ENCODE measurements at regions not wholly inside any gene's neighbourhood (a gene's known extent, or its start where the extent isn't known, plus 50 kb on each side); places are given as distances from the start of the nearest gene placed in this dataset.

GRCh38 chr3:178201714-178202113, 334.5 kb upstream of the KCNMB2 start:
- TF ChIP-seq, protein P1, sequence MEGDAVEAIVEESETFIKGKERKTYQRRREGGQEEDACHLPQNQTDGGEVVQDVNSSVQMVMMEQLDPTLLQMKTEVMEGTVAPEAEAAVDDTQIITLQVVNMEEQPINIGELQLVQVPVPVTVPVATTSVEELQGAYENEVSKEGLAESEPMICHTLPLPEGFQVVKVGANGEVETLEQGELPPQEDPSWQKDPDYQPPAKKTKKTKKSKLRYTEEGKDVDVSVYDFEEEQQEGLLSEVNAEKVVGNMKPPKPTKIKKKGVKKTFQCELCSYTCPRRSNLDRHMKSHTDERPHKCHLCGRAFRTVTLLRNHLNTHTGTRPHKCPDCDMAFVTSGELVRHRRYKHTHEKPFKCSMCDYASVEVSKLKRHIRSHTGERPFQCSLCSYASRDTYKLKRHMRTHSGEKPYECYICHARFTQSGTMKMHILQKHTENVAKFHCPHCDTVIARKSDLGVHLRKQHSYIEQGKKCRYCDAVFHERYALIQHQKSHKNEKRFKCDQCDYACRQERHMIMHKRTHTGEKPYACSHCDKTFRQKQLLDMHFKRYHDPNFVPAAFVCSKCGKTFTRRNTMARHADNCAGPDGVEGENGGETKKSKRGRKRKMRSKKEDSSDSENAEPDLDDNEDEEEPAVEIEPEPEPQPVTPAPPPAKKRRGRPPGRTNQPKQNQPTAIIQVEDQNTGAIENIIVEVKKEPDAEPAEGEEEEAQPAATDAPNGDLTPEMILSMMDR (IDR thresholded peaks at IDR 0.05; ENCODE audit: extremely low read depth, low read depth, low read length), result no peak
- no peak for DNase-seq (ENCODE audit: insufficient read length, low spot score, missing footprints)
- no peak overlapping the region for H3K4me2 ChIP-seq (ENCODE audit: insufficient read depth, low read length)
- H3K4me1 ChIP-seq (ENCODE audit: insufficient read depth, low read length), result peaks cover 18% of the 10 kb centered on the region
- H4K20me1 ChIP-seq (ENCODE audit: insufficient read depth, low read length), result no peaks in the 10 kb centered on the region
- no peaks in the 10 kb centered on the region for H3K79me2 ChIP-seq (ENCODE audit: insufficient read depth, low read length)
- H3K27ac ChIP-seq (ENCODE audit: low read depth, low read length), result no peak overlapping the region
- H3K36me3 ChIP-seq (ENCODE audit: insufficient read depth, low read length), result no peaks in the 10 kb centered on the region
- no peaks in the 10 kb centered on the region for H3K27me3 ChIP-seq (ENCODE audit: insufficient read depth, low read length)
- H3K4me3 ChIP-seq (ENCODE audit: insufficient read depth, low read length), result no peak overlapping the region
- H3K9me3 ChIP-seq (ENCODE audit: low read depth, low read length), result no peaks in the 10 kb centered on the region
- H2AFZ ChIP-seq (ENCODE audit: low read length), result no peak overlapping the region

GRCh38 chr3:178202194-178202593, 334.0 kb upstream of the KCNMB2 start:
- H3K27ac ChIP-seq (ENCODE audit: low read depth, low read length), result no peak overlapping the region
- no peak overlapping the region for H3K4me2 ChIP-seq (ENCODE audit: insufficient read depth, low read length)
- TF ChIP-seq, protein P1 (IDR thresholded peaks at IDR 0.05; ENCODE audit: extremely low read depth, low read depth, low read length), result no peak
- H3K79me2 ChIP-seq (ENCODE audit: insufficient read depth, low read length), result no peaks in the 10 kb centered on the region
- no peaks in the 10 kb centered on the region for H3K36me3 ChIP-seq (ENCODE audit: insufficient read depth, low read length)
- H3K27me3 ChIP-seq (ENCODE audit: insufficient read depth, low read length), result no peaks in the 10 kb centered on the region
- DNase-seq (ENCODE audit: insufficient read length, low spot score, missing footprints), result no peak
- no peak overlapping the region for H3K4me3 ChIP-seq (ENCODE audit: insufficient read depth, low read length)
- H3K4me1 ChIP-seq (ENCODE audit: insufficient read depth, low read length), result peaks cover 18% of the 10 kb centered on the region
- no peaks in the 10 kb centered on the region for H4K20me1 ChIP-seq (ENCODE audit: insufficient read depth, low read length)
- no peak overlapping the region for H2AFZ ChIP-seq (ENCODE audit: low read length)
- no peaks in the 10 kb centered on the region for H3K9me3 ChIP-seq (ENCODE audit: low read depth, low read length)

DNA sequence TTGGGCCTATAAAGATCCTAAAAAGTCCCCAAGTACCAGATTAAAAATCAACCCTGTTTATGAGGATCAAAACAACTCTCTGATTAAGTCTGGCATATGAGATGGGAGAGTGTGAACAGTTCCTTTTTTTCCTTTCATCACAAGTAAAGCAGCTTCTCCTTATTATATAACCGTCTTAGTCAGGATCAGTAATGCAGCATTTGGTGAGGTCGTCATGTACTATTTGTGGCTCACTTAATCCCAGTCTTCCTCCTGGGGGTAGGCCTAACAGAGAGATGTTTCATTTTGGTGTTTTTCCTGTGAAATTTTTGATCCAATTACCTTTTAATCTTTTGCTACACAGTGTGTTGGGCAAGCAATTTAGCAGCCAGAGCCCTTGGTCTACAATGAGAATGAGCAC, 333.1 kb upstream of the KCNMB2 start:
- H4K20me1 ChIP-seq (ENCODE audit: insufficient read depth, low read length), result no peaks in the 10 kb centered on the region
- peaks cover 16% of the 10 kb centered on the region for H3K4me1 ChIP-seq (ENCODE audit: insufficient read depth, low read length)
- no peaks in the 10 kb centered on the region for H3K27me3 ChIP-seq (ENCODE audit: insufficient read depth, low read length)
- H3K9me3 ChIP-seq (ENCODE audit: low read depth, low read length), result no peaks in the 10 kb centered on the region
- H3K4me3 ChIP-seq (ENCODE audit: insufficient read depth, low read length), result no peak overlapping the region
- no peak for DNase-seq (ENCODE audit: insufficient read length, low spot score, missing footprints)
- H3K4me2 ChIP-seq (ENCODE audit: insufficient read depth, low read length), result no peak overlapping the region
- H2AFZ ChIP-seq (ENCODE audit: low read length), result peak overlapping the region; percentile 22
- H3K27ac ChIP-seq (ENCODE audit: low read depth, low read length), result peak overlapping the region; percentile 40
- H3K79me2 ChIP-seq (ENCODE audit: insufficient read depth, low read length), result no peaks in the 10 kb centered on the region
- H3K36me3 ChIP-seq (ENCODE audit: insufficient read depth, low read length), result no peaks in the 10 kb centered on the region
- TF ChIP-seq, protein P1 (IDR thresholded peaks at IDR 0.05; ENCODE audit: extremely low read depth, low read depth, low read length), result no peak

- H3K4me2 ChIP-seq (ENCODE audit: insufficient read depth, low read length), result no peak overlapping the region
- H3K27me3 ChIP-seq (ENCODE audit: insufficient read depth, low read length), result no peaks in the 10 kb centered on the region
- H3K36me3 ChIP-seq (ENCODE audit: insufficient read depth, low read length), result no peaks in the 10 kb centered on the region
- TF ChIP-seq, protein P1 (IDR thresholded peaks at IDR 0.05; ENCODE audit: extremely low read depth, low read depth, low read length), result no peak
- H3K27ac ChIP-seq (ENCODE audit: low read depth, low read length), result peak overlapping the region; percentile 40
- peak; percentile 59 for DNase-seq (ENCODE audit: insufficient read length, low spot score, missing footprints)
- H2AFZ ChIP-seq (ENCODE audit: low read length), result peak overlapping the region; percentile 22
- no peak overlapping the region for H3K4me3 ChIP-seq (ENCODE audit: insufficient read depth, low read length)
- H3K4me1 ChIP-seq (ENCODE audit: insufficient read depth, low read length), result peaks cover 11% of the 10 kb centered on the region
- H3K9me3 ChIP-seq (ENCODE audit: low read depth, low read length), result no peaks in the 10 kb centered on the region
- no peaks in the 10 kb centered on the region for H3K79me2 ChIP-seq (ENCODE audit: insufficient read depth, low read length)
- no peaks in the 10 kb centered on the region for H4K20me1 ChIP-seq (ENCODE audit: insufficient read depth, low read length)
These were observed 332.6 kb upstream of the KCNMB2 start for GRCh38 chr3:178203650-178204049.

Data from osteoblast (primary cell).